Cardiac fibroblast (primary cell): ENCODE measurements at regions not wholly inside any gene's neighbourhood (a gene's known extent, or its start where the extent isn't known, plus 50 kb on each side); places are given as distances from the start of the nearest gene placed in this dataset.

Experiments used
- DNase-seq, 2 donors: peaks; one replicate each; pipeline versions ENCODE4 v3.0.0 to v3.0.0-alpha.2; 2010; ENCODE audit warnings: low read depth in 2 of 2
- H3K4me3 ChIP-seq, 2 donors: replicated peaks in 1 of 2; 1 replicate in 1 of 2; 2 replicates in 1 of 2; pipeline ENCODE4 v1.5.1; 2011; ENCODE audit warnings: low read depth in 2 of 2, low read length in 2 of 2, mild to moderate bottlenecking in 2 of 2, moderate library complexity in 1 of 2
- TF ChIP-seq, protein P1 (sequence below): IDR thresholded peaks from one replicate; pipeline ENCODE4 v1.5.1; 2011; ENCODE audit warnings: low read depth, mild to moderate bottlenecking, low read length, inconsistent platforms

DNA sequence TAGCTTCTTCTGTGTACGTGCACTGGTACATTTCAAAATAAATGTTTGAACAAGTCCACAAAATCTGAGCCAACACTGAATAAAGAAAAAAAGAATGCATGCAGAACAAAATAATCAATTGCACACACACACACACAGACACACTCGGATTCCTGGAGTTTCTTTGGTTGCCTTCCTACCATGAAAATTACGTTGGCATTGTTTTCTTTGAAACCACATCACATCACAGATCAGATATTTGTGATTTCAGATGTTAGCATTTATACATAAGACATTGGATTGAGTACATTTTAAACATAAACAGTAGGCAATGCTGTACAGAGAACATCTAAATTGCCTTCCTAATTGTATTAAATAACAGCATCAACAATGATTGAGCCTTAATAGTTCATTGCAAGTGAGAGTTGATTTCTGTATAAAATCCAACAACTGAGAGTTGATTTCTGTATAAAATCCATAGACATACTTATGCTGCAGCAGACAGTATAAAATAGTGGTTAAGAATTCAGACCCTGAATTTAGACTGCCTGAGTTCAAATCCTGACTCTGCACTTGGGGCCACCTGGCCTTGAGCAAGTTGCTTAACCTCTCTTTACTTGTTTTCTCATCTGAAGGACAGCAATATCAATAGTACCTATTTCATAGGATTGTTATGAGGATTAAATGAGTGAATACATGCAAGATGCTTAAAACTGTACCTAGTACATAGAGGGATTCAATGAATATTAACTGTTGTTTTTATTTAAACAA is 101.7 kb upstream of the IFNE start:
- TF ChIP-seq, protein P1, sequence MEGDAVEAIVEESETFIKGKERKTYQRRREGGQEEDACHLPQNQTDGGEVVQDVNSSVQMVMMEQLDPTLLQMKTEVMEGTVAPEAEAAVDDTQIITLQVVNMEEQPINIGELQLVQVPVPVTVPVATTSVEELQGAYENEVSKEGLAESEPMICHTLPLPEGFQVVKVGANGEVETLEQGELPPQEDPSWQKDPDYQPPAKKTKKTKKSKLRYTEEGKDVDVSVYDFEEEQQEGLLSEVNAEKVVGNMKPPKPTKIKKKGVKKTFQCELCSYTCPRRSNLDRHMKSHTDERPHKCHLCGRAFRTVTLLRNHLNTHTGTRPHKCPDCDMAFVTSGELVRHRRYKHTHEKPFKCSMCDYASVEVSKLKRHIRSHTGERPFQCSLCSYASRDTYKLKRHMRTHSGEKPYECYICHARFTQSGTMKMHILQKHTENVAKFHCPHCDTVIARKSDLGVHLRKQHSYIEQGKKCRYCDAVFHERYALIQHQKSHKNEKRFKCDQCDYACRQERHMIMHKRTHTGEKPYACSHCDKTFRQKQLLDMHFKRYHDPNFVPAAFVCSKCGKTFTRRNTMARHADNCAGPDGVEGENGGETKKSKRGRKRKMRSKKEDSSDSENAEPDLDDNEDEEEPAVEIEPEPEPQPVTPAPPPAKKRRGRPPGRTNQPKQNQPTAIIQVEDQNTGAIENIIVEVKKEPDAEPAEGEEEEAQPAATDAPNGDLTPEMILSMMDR = no peak
- no peak overlapping the region for H3K4me3 ChIP-seq
- DNase-seq = no peak

DNA sequence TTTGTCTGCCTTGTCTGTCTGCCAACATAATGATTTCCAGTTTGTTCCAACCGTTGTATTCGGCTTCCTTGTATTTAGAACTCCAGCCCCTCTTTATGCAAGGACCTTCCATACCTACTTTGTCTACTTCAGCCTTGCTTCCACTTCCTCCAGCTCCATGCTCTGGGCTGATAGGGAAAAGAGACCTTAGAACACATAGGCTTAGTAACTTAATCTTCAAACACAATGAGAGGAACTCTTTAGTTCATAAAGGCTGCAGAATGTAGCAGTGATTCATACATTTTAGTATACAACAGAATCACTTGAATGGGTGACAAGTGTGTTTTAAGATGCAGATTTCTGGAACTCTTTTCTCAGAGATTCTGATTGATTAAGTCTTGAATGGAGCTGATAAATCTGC is 102.8 kb upstream of the IFNE start:
- TF ChIP-seq, protein P1 = no peak
- peak in 1 of 2 donors; percentile 10 for DNase-seq
- no peak overlapping the region for H3K4me3 ChIP-seq

DNA sequence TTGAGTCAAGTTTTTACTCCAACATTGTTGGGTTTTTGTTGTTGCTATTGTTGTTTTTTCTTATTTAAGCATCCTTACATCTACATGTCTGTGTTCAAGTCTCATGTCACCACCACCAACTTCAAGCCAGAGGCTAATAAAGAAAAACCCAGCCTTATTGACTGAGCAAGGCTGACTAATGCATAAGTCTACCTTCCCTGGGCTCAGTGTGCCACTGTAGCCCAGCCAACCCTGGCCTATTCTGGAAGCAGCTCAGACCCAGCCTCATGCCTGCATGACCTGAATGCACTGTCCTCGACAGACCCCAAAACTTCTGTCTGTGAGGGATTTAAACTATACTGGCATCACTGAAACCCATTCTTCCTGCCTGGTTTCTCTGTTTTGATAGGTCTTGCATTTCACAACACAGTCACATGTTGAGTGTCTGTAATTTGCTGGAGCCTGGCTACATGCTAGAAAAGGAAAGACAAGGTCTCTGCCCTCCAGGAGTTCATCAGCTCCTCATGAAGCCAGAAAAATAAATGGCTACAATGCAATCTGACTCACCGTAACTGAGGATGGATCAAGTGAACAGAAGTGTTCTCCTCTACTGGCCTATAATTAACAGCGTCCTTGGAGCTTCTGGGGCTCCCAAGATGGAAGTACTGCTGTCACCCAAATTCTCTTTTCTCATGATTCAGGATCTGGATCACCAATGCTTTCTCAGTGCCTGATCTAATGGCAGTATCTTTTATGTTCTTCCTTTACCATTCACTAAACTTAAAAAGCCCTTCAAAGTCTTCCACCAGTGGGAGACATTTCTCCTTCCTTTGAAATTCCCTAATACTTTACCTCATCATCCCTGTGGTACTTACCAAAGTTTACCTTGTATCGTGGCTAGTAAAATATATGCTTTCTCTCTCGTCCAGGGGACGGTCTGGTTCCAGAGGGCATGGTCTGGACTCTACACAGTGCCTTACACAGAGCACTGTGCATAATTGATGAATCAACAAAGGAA is 103.9 kb upstream of the IFNE start:
- TF ChIP-seq, protein P1 = peak; percentile 36

DNA sequence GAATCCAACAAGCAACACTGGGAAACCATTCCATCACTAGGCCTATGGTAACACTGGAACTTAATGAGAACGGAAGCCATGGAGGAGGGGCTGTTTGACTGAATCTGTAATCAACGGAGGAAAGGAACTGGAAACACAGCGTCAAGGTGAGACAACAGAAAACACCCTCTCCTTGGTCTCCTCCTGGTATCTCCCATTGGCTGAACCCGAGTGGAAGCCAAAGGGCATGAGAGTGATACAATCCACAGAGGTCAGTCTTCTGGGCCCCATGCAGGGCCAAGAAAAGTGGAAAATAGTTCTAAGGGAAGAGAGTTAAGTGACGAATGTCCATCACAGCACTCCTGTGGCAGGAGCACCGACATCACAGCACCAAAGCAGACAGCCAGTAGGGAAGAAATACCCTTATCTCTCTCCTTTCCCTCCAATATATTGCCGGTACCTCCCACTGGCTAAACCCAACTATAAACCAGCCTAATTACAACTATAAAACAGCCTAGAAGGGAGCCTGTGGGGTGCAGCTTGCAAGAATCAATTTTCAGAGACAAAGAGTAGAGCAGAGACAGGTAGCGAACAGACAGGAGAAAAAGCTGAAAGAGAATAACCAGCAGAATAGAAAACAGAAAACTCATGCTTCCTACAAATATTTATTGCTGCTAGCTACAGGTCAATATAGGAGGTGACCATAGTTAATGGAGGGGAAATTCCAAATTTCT is 107.4 kb upstream of the IFNE start:
- no peak for DNase-seq
- H3K4me3 ChIP-seq = no peak overlapping the region
- TF ChIP-seq, protein P1 = no peak

More for the DNA sequence above, 103.9 kb upstream of the IFNE start:
- no peak overlapping the region for H3K4me3 ChIP-seq
- DNase-seq = peak; percentile 41 to 44

DNA sequence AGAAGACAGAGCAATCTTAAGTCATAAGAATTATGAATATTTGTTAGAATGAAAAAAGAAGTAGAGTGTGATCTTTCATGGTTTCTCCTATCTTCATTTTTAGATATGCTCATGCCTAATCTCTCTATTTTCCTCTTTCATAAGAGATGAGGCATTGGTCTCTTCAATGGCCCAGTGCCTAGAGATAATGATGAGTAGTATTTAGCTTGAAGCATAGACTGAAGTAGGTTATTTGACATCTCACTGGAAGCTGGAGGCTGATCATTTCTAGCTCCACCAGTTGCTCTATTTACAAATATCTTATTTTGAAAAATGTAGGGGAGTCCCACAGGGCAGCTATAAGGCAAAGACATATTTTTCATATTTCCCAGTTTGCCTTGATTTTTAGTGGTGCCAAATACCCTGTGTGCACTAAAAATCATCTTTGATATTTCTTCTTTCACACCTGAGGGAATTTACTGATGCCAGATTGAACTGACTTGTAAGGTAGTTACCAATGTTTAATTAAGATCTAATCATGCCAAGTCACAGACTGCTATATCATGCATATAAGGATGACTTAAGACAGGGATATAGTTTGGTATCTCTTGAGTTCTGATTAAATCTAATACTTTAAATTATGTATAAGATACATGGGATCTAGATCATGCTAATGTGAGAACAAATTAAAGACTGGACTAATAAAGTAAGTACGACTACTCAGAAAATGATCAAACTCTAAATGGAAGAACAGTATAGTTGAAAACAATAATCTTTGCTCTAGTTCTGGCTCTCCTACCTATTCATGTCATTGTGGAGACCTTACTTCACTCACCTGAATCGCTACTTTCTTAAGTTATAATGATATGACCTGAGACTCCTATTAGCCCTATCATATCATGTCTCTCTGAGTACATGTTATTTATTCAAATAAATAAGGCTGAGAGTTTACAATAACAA is 108.2 kb upstream of the IFNE start:
- peak in 1 of 2 donors; percentile 28 for DNase-seq
- no peak overlapping the region for H3K4me3 ChIP-seq

More for the DNA sequence above, 108.2 kb upstream of the IFNE start:
- TF ChIP-seq, protein P1 = no peak
